ENCODE measurements at regions not wholly inside any gene's neighbourhood (a gene's known extent, or its start where the extent isn't known, plus 50 kb on each side); places are given as distances from the start of the nearest gene placed in this dataset.

GRCh38 chr6:126446248-126446647 is 106.3 kb downstream of the CENPW start:
- Histone ChIP-seq H3K4me3 (ENCODE audit: low read depth, low read length) (no peak overlapping the region), H3K27me3 (ENCODE audit: control insufficient read depth, insufficient read depth, low read length) (no peaks in the 10 kb centered on the region), H3K9me3 (ENCODE audit: control insufficient read depth, insufficient read depth, low read length) (no peaks in the 10 kb centered on the region), H3K27ac (ENCODE audit: low read depth, low read length) (no peak overlapping the region)
- DNase-seq (ENCODE audit: low read depth, low spot score) = no peak
- ChIA-PET POLR2A (no interaction called here), CTCF (interaction anchor here (1.2 kb wide), 1 partner anchor 86 kb away, joined by 3 read pairs; no protein-coding TSS in a partner anchor)
- TF ChIP-seq CTCF (IDR thresholded peaks at IDR 0.05; ENCODE audit: low read depth, low read length) = no peak

GRCh38 chr6:126447367-126447766 is 107.5 kb downstream of the CENPW start:
- no peak for DNase-seq (ENCODE audit: low read depth, low spot score)
- Histone ChIP-seq H3K27me3 (ENCODE audit: control insufficient read depth, insufficient read depth, low read length) (no peaks in the 10 kb centered on the region), H3K4me3 (ENCODE audit: low read depth, low read length) (no peak overlapping the region), H3K27ac (ENCODE audit: low read depth, low read length) (no peak overlapping the region), H3K9me3 (ENCODE audit: control insufficient read depth, insufficient read depth, low read length) (no peaks in the 10 kb centered on the region)
- ChIA-PET POLR2A (no interaction called here), CTCF (no interaction called here)
- TF ChIP-seq CTCF (IDR thresholded peaks at IDR 0.05; ENCODE audit: low read depth, low read length) = no peak

- Histone ChIP-seq H3K9me3 (ENCODE audit: control insufficient read depth, insufficient read depth, low read length) (no peaks in the 10 kb centered on the region), H3K27me3 (ENCODE audit: control insufficient read depth, insufficient read depth, low read length) (no peaks in the 10 kb centered on the region), H3K4me3 (ENCODE audit: low read depth, low read length) (no peak overlapping the region), H3K27ac (ENCODE audit: low read depth, low read length) (no peak overlapping the region)
- ChIA-PET CTCF (no interaction called here), POLR2A (no interaction called here)
- no peak for DNase-seq (ENCODE audit: low read depth, low spot score)
- TF ChIP-seq CTCF (IDR thresholded peaks at IDR 0.05; ENCODE audit: low read depth, low read length) = no peak
These were observed 121.1 kb downstream of the CENPW start for GRCh38 chr6:126461045-126461444.

GRCh38 chr6:126464245-126464644 is 124.3 kb downstream of the CENPW start:
- Histone ChIP-seq H3K4me3 (ENCODE audit: low read depth, low read length) (no peak overlapping the region), H3K27me3 (ENCODE audit: control insufficient read depth, insufficient read depth, low read length) (no peaks in the 10 kb centered on the region), H3K9me3 (ENCODE audit: control insufficient read depth, insufficient read depth, low read length) (no peaks in the 10 kb centered on the region), H3K27ac (ENCODE audit: low read depth, low read length) (no peak overlapping the region)
- CTCF ChIA-PET = no interaction called here
- DNase-seq (ENCODE audit: low read depth, low spot score) = no peak
- POLR2A ChIA-PET = no interaction called here
- TF ChIP-seq CTCF (IDR thresholded peaks at IDR 0.05; ENCODE audit: low read depth, low read length) = no peak

- Histone ChIP-seq H3K27ac (ENCODE audit: low read depth, low read length) (no peak overlapping the region), H3K9me3 (ENCODE audit: control insufficient read depth, insufficient read depth, low read length) (no peaks in the 10 kb centered on the region), H3K27me3 (ENCODE audit: control insufficient read depth, insufficient read depth, low read length) (no peaks in the 10 kb centered on the region), H3K4me3 (ENCODE audit: low read depth, low read length) (no peak overlapping the region)
- POLR2A ChIA-PET = no interaction called here
- no peak for TF ChIP-seq CTCF (IDR thresholded peaks at IDR 0.05; ENCODE audit: low read depth, low read length)
- DNase-seq (ENCODE audit: low read depth, low spot score) = no peak
- CTCF ChIA-PET = no interaction called here
These were observed 135.5 kb downstream of the CENPW start for GRCh38 chr6:126475449-126475848.

All from AG04450 (cell line).